Stimulated activated CD4-positive, alpha-beta T cell treated with anti-CD3 and anti-CD28 coated beads, Interleukin-4, amount 100 ng/mL, for 48 hours (primary cell): ENCODE measurements at regions not wholly inside any gene's neighbourhood (a gene's known extent, or its start where the extent isn't known, plus 50 kb on each side); places are given as distances from the start of the nearest gene placed in this dataset.

Experiments
- DNase-seq, 2 donors: peaks; one replicate each; pipeline ENCODE4 v3.0.0-alpha.2; 2020; ENCODE audit warnings: low read depth in 2 of 2

- no peak for DNase-seq
These were observed 100.4 kb upstream of the DDX18 start for GRCh38 chr2:117714110-117714509.

- no peak for DNase-seq
These were observed 99.6 kb upstream of the DDX18 start for GRCh38 chr2:117714745-117715417.

GRCh38 chr2:117716505-117716904, 98.0 kb upstream of the DDX18 start:
- DNase-seq: no peak

DNA sequence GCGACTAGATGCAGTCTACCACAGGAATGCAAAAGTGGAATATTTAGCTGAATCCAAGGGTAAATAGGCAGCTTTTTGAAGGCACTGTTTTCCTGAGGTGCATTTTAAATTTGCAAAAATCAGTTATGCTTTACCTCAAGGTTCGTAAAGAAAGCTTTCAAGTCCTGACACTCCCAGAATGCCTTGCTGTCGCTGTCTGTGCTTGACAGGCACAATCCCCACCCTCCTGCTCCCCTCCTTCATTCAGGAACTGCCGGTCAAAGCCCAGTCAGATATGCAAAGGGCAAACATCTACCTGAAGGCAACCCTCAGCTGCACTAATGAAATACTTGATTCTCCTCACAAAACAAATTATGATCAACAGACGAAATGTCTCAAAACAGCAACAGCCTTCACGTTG, 97.4 kb upstream of the DDX18 start:
- no peak for DNase-seq

- DNase-seq: no peak
These were observed 96.4 kb upstream of the DDX18 start for GRCh38 chr2:117718048-117718447.

GRCh38 chr2:117720765-117721164, 93.7 kb upstream of the DDX18 start:
- DNase-seq: no peak

DNA sequence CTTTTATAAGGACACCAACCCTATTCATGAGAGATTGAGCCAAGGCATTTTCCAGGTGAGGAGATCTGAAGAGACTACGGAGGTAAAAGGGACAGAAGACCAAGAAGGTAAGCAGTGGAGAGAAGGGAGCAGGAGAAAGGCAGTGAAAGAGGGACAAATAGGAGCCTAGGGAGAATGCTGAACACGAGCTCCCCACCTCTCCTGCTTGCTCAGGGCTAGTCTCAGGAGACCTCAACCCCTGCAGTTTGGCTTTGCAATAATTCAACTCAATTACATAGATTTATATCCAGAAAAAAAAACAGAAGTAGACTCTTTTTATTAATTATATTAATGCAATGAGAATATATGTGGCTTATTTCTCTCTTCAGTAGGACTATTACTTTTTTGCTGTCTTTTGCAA, 91.0 kb upstream of the DDX18 start:
- DNase-seq: no peak

GRCh38 chr2:117723888-117724434, 90.5 kb upstream of the DDX18 start:
- DNase-seq: no peak

- no peak for DNase-seq
These were observed 87.7 kb upstream of the DDX18 start for GRCh38 chr2:117726747-117727146.

GRCh38 chr2:117737846-117738245, 76.6 kb upstream of the DDX18 start:
- DNase-seq: no peak

DNA sequence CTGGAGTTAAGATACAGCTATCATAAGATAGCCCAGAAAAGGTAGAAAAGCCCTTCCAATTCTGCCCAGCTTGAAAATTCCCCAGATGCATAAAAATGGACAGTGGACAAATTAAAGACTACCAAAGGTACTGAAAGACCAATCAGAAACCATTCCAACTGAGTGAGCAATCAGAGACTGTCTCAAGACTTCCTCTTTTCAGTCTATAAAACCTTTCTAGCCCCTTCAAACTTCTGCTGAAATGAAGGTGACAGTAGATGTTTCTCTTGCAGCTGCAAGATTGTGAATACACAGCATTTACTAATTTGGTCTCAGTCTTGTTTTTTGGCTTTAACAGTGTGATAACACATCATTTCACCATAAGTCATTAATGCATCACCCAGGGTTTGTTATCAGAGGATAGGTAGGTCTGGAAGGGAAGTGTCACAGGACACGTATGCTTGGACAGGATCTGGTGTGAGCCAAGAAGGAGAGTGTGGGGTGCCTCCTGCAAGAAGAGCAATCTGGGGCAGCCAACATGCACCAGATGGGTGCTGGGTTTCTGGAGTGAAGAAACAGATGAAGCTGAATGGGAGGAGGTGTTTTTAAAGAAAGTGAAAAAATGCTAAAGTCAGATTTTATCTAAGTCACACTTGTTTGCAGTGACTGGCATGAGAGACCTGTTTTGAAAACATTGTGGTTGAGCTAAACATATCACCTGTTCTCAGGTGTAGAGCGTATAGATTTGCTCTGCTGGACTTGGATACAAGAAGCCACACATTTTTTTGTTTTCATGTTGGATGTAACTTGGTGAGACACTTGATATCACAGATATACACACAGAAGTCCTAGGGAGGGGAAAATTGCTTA, 75.3 kb upstream of the DDX18 start:
- DNase-seq: no peak

- no peak for DNase-seq
These were observed 69.0 kb upstream of the DDX18 start for GRCh38 chr2:117745537-117745936.

- DNase-seq: no peak
These were observed 58.7 kb upstream of the DDX18 start for GRCh38 chr2:117755768-117756167.

GRCh38 chr2:117760916-117761315, 53.6 kb upstream of the DDX18 start:
- no peak for DNase-seq

- DNase-seq: no peak
These were observed 52.0 kb upstream of the DDX18 start for GRCh38 chr2:117762454-117762853.

GRCh38 chr2:117763804-117764203, 50.7 kb upstream of the DDX18 start:
- no peak for DNase-seq
